ENCODE measurements at regions not wholly inside any gene's neighbourhood (a gene's known extent, or its start where the extent isn't known, plus 50 kb on each side); places are given as distances from the start of the nearest gene placed in this dataset.

DNA sequence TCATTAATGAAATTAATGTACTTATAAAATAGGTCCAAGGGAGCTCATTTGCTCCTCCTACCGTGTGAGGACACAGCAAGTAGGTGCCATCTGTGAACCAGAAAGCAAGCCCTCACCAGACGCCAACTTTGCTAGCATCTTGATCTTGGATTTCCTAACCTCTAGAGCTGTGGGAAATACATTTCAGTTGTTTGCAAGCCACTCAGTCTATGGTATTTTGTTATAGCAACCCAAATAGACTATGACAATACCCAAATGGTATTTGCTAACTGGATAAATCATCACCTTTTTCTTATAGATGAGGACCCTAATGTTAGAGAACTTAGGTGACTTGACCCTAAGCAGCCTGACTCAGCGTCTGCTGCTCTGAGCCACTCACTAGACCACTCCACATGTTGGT is 379.6 kb downstream of the HRH4 start:
- no peak for DNase-seq

DNA sequence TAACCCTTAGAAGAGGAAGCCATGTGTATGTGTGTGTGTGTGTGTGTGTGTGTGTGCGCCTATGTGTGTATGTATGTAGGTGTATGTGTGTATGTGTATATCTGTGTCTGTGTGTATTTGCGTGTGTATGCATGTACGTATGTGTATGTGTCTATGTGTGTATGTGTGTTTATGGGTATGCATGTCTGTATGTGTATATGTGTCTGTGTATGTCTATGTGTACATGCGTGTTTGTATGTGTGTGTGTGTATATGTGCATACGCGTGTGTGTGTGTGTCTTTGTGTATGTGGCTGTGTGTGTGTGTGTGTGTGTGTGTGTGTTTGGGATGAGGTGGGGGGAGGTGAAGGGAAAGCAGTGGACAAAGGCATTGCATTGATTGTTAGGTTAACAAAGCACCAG is 380.2 kb downstream of the HRH4 start:
- DNase-seq = no peak

DNA sequence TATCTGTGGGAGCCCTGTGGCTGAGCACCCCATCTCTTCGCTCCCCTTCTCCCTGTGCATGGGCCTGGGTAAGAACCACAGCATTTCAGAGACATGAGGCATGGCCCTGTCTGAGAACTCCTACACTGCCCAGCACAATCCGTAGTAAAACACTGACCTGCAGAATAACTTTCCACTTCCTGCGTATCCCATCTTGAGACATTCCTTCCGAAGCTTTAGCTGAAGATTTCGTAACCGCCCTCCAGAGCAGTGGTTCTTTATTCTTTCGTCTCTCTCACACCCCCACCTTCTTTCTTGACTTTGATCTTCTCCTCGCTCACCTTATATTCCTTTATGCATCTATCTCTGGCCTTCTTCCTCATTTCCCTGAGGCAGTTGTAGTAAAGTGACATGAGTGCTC is 381.1 kb downstream of the HRH4 start:
- no peak for DNase-seq

DNA sequence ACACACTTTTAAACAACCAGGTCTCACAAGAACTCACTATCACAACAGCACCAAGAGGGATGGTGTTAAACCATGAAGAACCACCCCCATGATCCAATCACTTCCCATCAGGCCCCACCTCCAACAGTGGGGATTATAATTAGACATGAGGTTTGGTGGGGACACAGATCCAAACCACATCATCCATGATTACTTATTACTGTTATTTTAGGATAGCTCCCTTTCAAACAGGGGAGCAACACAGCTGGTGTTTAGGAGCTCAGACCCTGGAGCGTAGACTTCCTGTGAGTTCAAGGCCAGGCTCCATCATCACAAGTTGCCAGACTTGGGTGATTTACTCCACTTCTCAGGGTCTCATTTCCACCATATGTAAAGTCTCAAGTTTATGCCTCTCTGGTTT is 382.7 kb downstream of the HRH4 start:
- no peak for DNase-seq

DNA sequence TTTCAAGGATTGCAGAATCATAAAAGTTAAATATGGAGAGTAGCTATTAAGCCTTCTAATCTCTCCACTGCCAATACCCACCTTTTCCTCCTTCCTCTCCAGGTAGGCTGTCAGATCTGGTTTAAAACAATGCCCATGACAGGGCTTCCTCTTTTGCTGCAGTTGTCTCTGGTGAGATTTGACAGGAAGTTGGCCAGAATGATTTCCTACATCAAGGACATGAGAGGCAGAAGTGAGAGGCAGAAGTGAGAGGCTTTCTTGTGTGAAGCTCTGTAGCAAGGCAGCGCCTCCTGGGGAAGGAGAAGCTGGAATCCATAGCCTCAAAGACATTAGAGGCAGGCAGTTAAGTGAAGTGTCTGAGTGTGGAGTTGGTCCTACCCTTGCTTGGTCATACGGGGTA is 385.7 kb downstream of the HRH4 start:
- DNase-seq = peak; percentile 2

GRCh38 chr18:24850532-24850931 is 390.1 kb downstream of the HRH4 start:
- DNase-seq = no peak

GRCh38 chr18:24853076-24853475 is 392.6 kb downstream of the HRH4 start:
- no peak for DNase-seq

GRCh38 chr18:24860978-24861680 is 400.7 kb downstream of the HRH4 start:
- DNase-seq = no peak

DNA sequence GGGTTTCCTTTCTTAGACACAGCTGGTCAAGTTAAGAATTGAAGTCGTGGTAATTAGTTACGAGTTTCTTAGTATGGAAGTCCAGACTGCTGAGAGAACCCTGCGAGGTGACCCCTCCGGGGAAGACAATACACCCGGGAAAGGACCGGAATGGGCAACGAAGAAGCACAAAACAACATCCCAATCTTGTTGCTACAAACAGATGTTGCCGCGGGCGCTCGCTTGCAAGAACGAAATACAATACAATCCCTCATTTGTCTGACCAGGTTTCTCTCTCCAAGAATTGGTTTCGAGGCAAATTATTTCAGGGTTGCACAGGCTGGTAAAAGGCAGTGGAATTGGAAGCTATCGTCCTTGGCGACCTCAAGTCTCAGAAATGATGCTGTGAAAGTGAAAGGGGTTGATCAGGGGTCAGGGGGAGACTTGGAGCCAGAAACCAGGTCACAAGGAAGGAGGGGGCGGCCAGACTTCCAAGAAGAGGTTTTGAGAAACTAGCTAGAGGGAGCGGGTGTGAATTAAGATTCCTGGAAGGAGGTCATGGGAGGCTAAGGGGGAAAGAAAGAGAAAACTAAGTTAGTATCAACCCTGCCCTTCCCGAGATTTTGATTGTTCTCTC is 401.9 kb downstream of the HRH4 start:
- DNase-seq = no peak

- no peak for DNase-seq
Observed at GRCh38 chr18:24868311-24868710, 407.9 kb downstream of the HRH4 start.

DNA sequence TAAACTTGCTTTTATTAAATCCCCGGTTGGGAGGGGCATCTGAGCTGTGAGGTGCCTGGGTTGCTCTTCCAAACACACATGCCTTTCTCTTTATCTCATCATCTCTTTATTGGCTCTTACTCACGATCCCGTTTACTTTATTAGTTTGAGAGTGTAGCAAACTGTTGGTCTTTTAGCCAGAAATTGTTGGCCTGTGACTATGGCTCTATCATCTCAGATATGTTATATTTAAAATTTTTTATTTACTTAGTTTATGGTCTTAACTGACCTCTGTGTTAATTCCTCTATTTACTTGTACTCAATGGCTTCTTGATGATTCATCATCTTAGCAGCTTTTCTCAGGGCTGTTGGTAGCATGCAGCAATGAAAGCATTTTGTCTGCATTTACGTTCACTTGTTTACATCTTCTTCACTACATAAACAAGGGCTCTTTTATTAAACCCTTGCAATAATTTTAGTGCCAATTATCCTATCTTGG is 408.4 kb downstream of the HRH4 start:
- no peak for DNase-seq

DNA sequence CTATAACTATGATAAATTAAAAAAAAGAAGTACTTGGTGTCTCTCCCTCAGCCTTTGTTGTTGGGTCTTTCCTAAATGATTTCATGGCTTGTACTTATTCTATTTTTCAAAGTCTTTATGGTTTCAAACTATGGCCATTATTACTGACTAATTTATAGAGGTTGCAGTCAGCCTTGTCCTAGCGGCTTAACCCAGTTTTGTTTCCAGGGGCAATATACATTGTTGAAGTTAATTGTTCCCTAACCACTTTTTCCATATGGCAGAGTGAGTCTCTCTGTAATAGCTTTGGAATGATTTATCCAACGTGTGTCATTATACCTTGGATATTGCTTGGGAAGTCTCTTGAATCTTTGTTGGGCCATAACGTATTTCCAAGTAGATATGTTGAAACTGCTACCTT is 408.8 kb downstream of the HRH4 start:
- DNase-seq = no peak

DNA sequence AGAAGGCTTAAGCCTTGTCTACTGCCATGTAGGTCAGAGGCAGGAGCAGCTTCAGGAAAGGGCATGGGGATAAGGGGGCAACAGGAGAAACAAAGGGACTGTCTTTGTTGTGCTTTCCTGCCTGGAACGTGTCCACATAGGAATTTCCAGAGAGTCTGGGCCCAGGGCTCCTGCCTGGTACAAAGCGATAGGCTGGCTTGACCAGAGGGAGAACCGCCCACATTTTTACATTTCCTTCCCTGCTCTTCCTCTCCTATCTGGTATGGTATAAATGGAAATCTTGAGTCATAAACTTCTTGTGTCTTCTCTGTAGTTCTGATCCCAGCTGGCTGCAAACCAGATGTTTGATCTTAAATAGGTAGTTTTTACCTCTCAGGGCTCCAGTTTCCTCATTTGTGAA is 414.8 kb downstream of the HRH4 start:
- no peak for DNase-seq

DNA sequence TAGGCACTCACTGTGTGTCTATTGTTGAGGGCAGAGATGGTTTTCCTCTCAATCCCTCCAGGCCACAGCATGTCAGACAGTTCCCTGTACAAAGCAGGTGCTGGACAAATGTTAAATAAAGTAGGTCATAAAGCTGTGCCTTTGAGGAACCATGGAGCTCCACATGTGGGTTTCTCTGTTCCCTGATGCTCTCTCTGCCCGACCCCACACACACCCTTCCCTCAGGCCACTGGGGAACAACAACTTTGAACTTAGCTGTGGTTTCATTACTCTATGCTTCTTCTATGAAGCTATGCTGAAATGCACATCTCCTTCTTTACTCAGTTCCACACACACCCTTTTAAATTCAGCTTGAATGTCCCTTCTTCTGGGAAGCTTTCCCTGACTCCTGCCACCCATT is 415.3 kb downstream of the HRH4 start:
- no peak for DNase-seq

- no peak for DNase-seq
Observed at GRCh38 chr18:24876266-24876665, 415.8 kb downstream of the HRH4 start.

DNA sequence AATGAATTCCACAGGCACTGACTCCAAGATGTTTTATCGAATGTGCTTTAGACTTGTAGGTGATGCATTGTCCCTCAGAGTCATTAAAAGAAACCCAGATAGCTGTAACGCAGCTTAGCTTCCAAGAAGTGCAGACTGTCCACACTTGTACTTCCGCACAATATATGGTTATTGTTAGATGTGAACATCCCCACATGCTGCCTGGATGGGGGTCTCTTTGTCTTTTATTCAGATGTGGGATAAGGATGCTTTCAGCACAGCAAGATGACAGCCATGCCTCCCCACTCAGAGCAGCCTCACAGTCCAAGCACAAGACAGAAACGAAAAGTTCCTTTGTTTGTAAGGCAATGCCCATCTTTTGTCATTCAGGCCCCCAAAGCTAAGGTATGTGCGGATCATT is 416.6 kb downstream of the HRH4 start:
- DNase-seq = no peak

- no peak for DNase-seq
Observed at GRCh38 chr18:24877546-24877945, 417.1 kb downstream of the HRH4 start.

DNA sequence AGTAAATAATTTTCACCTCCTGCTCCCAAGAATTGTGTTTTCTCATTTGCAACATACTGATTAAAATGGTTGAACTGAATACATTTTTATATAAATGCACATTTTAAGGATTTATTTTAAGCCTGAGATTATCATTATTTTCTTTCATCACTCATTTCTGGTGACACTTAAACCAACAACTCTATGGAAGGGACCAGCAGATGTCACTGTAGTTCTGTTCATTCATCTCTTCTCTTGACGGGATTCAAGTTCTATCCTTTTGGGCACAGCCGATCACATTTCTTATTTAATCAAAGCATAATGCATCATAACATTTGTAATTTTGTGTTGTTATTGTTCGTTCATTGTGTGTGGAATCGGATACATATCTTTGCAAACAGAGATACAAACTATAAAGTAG is 417.9 kb downstream of the HRH4 start:
- no peak for DNase-seq

DNA sequence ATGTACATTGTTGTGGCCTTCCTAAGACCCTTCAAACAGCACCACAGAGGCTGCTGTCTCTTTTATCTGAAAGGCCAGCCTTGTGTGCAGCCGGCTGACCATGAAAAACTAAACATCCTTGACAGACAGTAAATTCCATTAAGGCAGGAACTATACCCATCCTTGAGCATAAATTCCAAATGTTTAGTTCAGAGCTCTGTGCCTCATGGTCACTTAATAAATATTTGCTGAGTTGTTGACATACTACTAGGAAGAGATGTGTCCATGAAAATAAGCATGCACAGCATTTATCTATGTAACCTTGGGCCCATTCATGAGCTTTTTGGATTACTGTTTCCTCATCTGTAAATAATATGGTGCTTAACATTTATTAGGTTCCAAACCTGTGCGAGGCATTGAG is 424.8 kb downstream of the HRH4 start:
- DNase-seq = no peak

DNA sequence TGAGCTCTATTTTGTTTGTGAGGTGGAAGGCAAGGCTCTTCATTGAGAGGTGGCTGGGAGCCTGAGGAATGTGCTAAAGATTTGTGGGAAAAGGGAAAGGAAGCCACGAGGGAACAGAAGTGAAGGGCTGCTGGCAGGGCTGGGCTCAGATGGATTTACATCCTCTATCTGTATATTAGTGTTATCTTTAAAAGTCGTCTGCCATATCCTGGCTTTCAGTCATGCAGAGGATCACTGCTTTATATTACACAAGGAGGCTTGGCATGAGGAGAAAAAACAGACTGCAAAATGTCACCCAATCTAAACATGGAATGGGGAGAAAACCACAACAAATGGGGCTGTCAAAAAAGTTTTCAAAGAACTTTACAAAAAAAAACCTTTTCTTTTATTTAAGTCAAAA is 434.4 kb downstream of the HRH4 start:
- DNase-seq = no peak

DNA sequence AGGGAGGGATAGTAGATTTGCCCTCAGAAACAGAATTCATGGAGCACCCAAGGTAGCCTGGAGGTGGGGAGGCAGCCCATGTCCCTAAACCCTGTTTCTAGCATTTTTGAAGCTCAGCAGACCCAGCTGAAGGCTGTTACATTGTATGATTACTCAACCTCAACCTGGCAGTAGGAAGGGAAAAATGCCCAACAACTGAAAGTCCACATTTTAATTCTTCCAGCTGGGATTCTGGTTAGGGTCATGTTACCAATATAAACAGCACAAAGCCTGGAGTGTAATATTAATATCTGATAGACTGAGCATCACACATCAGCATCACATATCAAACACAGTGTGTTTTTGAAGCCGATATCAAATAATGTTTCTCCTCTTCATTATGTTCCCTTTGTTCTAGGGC is 437.0 kb downstream of the HRH4 start:
- no peak for DNase-seq

GRCh38 chr18:24910221-24910620 is 441.7 kb downstream of the ZNF521 start:
- DNase-seq = no peak

DNA sequence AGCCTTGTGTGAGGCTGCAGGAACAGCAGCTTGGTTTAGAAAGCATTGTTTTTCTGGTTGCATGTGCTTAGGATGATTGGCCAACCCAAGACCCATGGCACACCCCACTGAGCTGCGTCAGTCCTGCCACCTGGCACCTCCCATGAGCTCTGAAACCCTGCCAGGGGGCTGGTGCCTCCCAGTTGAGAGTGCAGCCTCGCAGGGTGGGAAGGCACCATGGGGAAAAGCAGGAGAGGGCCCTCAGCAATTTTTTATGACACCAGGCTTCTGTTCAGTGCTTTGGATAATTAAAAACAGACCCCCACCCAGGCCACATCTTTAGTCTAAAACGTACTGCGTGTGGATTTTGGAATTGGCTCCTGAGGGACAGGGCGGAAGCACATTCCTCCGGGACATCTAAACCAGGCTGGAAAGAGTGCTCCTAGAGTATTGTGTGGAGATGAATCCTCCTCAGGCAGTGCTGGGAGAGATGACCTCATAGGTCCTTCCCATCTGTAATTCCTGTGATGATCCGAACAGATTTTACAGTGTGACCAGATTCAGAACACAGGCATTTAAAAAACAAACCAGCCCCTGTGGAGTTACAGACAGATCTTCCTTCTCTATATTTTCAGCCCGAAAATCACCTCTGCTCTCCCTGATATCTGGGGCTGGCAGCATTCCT is 438.3 kb downstream of the ZNF521 start:
- no peak for DNase-seq

GRCh38 chr18:24914171-24914525 is 437.8 kb downstream of the ZNF521 start:
- no peak for DNase-seq

- DNase-seq = no peak
Observed at GRCh38 chr18:24914685-24915084, 437.3 kb downstream of the ZNF521 start.
